ENCODE measurements at regions not wholly inside any gene's neighbourhood (a gene's known extent, or its start where the extent isn't known, plus 50 kb on each side); places are given as distances from the start of the nearest gene placed in this dataset.

- TF ChIP-seq POLR2A (IDR thresholded peaks at IDR 0.05) (no peak), CTCF (IDR thresholded peaks at IDR 0.05) (no peak)
These were observed 136.1 kb upstream of the SLC38A2 start for GRCh38 chr12:46508651-46509050.

Data from body of pancreas (tissue), 4 donors.